ENCODE measurements at regions not wholly inside any gene's neighbourhood (a gene's known extent, or its start where the extent isn't known, plus 50 kb on each side); places are given as distances from the start of the nearest gene placed in this dataset.

GRCh38 chr10:129090165-129090564 is 376.9 kb upstream of the MGMT start:
- TF ChIP-seq CTCF (IDR thresholded peaks at IDR 0.05; ENCODE audit: control extremely low read depth, extremely low read depth), result no peak
- ATAC-seq (ENCODE audit: insufficient read depth, low FRiP score) (no peak), DNase-seq (no peak)
- 83 to 90% methylated on average over 6 of the region's 6 CpGs for WGBS, 2 donors
- no peak overlapping the region for H3K27ac ChIP-seq (ENCODE audit: low read depth in 1 of 2, low read length in 1 of 2)
- H3K27me3 ChIP-seq (ENCODE audit: control insufficient read depth in 3 of 3, insufficient read depth in 3 of 3, low read length in 2 of 3), result peaks cover 0 to 4% (median 0%) of the 10 kb centered on the region in 3 donors
- H3K36me3 ChIP-seq (ENCODE audit: control insufficient read depth in 4 of 4, insufficient read depth in 4 of 4, low read length in 4 of 4), result no peaks in the 10 kb centered on the region
- H3K9ac ChIP-seq (ENCODE audit: insufficient read depth in 1 of 2, low read length in 2 of 2), result no peak overlapping the region
- no peaks in the 10 kb centered on the region for H3K9me3 ChIP-seq (ENCODE audit: control insufficient read depth in 4 of 4, insufficient read depth in 3 of 4, low read length in 3 of 4)
- H3K4me1 ChIP-seq (ENCODE audit: control insufficient read depth in 5 of 5, insufficient read depth in 5 of 5, low read length in 5 of 5), result peaks cover 0 to 4% (median 0%) of the 10 kb centered on the region in 5 donors
- H3K4me3 ChIP-seq, result no peak overlapping the region

GRCh38 chr10:129090618-129091366 is 376.2 kb upstream of the MGMT start:
- Histone ChIP-seq H3K27ac (ENCODE audit: low read depth in 1 of 2, low read length in 1 of 2) (no peak overlapping the region), H3K4me3 (no peak overlapping the region), H3K27me3 (ENCODE audit: control insufficient read depth in 3 of 3, insufficient read depth in 3 of 3, low read length in 2 of 3) (peaks cover 0 to 4% (median 0%) of the 10 kb centered on the region in 3 donors), H3K9ac (ENCODE audit: insufficient read depth in 1 of 2, low read length in 2 of 2) (no peak overlapping the region), H3K4me1 (ENCODE audit: control insufficient read depth in 5 of 5, insufficient read depth in 5 of 5, low read length in 5 of 5) (peaks cover 0 to 4% (median 3%) of the 10 kb centered on the region in 5 donors), H3K9me3 (ENCODE audit: control insufficient read depth in 4 of 4, insufficient read depth in 3 of 4, low read length in 3 of 4) (no peaks in the 10 kb centered on the region), H3K36me3 (ENCODE audit: control insufficient read depth in 4 of 4, insufficient read depth in 4 of 4, low read length in 4 of 4) (no peaks in the 10 kb centered on the region)
- DNase-seq (peak in 1 of 3 donors; percentile 56), ATAC-seq (ENCODE audit: insufficient read depth, low FRiP score) (no peak)
- TF ChIP-seq CTCF (IDR thresholded peaks at IDR 0.05; ENCODE audit: control extremely low read depth, extremely low read depth), result no peak
- WGBS, 2 donors, result 70 to 78% methylated on average over 6 of the region's 6 CpGs

GRCh38 chr10:129093641-129094040 is 373.4 kb upstream of the MGMT start:
- H3K4me3 ChIP-seq, result no peak overlapping the region
- no peak for DNase-seq
- ATAC-seq (ENCODE audit: insufficient read depth, low FRiP score), result no peak
- no peak overlapping the region for H3K27ac ChIP-seq (ENCODE audit: low read depth in 1 of 2, low read length in 1 of 2)
- no peak overlapping the region for H3K9ac ChIP-seq (ENCODE audit: insufficient read depth in 1 of 2, low read length in 2 of 2)
- H3K27me3 ChIP-seq (ENCODE audit: control insufficient read depth in 3 of 3, insufficient read depth in 3 of 3, low read length in 2 of 3), result peaks cover 0 to 4% (median 0%) of the 10 kb centered on the region in 3 donors
- H3K4me1 ChIP-seq (ENCODE audit: control insufficient read depth in 5 of 5, insufficient read depth in 5 of 5, low read length in 5 of 5), result peaks cover 0 to 15% (median 7%) of the 10 kb centered on the region in 5 donors
- WGBS, 2 donors, result 89 to 93% methylated on average over 8 of the region's 8 CpGs
- TF ChIP-seq CTCF (IDR thresholded peaks at IDR 0.05; ENCODE audit: control extremely low read depth, extremely low read depth), result no peak
- no peaks in the 10 kb centered on the region for H3K9me3 ChIP-seq (ENCODE audit: control insufficient read depth in 4 of 4, insufficient read depth in 3 of 4, low read length in 3 of 4)
- H3K36me3 ChIP-seq (ENCODE audit: control insufficient read depth in 4 of 4, insufficient read depth in 4 of 4, low read length in 4 of 4), result no peaks in the 10 kb centered on the region

All from lung (tissue), 11 donors.